ENCODE measurements at regions not wholly inside any gene's neighbourhood (a gene's known extent, or its start where the extent isn't known, plus 50 kb on each side); places are given as distances from the start of the nearest gene placed in this dataset.

DNA sequence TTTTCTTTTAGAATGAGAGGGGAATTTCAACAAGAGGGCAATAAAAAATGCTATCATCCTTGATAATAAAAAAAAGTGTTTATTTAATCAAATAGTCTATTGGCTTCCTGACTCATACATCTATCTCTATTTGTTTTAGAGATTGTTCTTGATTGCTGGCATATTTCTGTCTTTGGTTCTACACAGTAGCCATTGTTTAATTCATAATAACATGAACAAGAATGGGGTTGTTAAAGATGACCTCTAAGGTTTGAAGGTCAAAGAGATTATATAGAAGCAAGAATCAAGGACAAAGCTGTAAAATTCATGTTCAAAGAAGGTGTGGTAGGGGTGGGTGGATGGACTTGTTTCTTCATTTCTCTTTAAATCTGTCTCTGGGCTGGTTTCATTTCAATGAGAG lies 166.0 kb upstream of the KLF12 start:
- TF ChIP-seq, protein P1, sequence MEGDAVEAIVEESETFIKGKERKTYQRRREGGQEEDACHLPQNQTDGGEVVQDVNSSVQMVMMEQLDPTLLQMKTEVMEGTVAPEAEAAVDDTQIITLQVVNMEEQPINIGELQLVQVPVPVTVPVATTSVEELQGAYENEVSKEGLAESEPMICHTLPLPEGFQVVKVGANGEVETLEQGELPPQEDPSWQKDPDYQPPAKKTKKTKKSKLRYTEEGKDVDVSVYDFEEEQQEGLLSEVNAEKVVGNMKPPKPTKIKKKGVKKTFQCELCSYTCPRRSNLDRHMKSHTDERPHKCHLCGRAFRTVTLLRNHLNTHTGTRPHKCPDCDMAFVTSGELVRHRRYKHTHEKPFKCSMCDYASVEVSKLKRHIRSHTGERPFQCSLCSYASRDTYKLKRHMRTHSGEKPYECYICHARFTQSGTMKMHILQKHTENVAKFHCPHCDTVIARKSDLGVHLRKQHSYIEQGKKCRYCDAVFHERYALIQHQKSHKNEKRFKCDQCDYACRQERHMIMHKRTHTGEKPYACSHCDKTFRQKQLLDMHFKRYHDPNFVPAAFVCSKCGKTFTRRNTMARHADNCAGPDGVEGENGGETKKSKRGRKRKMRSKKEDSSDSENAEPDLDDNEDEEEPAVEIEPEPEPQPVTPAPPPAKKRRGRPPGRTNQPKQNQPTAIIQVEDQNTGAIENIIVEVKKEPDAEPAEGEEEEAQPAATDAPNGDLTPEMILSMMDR (IDR thresholded peaks at IDR 0.05), result no peak
- no peak for TF ChIP-seq POLR2AphosphoS5 (IDR thresholded peaks at IDR 0.05)

All from breast epithelium (tissue), 3 donors.